Fibroblast of the conjunctiva (primary cell): ENCODE measurements at regions not wholly inside any gene's neighbourhood (a gene's known extent, or its start where the extent isn't known, plus 50 kb on each side); places are given as distances from the start of the nearest gene placed in this dataset.

ENCODE experiments used
- DNase-seq: peaks from one replicate; pipeline ENCODE4 v3.0.0-alpha.2; 2010; ENCODE audit warnings: low read depth

DNA sequence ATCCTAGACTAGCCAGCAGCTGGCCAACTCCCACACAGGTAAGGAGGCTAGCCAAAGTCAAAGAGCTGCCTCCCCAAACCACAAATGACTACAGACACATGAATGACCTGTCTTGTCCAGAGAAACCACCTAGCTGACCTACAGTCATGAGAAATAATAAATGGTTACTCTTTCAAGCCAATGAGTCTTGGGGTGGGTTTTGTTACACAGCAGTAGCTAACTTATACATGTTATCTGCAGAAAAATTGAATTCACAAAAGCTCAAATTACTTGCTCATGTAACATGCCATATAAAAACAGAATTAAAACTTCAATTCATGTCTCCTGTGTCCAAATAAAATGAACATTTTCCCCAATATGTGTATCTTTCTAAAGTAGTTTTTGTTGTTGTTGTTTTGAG is 307.4 kb upstream of the NR2F2 start:
- no peak for DNase-seq

DNA sequence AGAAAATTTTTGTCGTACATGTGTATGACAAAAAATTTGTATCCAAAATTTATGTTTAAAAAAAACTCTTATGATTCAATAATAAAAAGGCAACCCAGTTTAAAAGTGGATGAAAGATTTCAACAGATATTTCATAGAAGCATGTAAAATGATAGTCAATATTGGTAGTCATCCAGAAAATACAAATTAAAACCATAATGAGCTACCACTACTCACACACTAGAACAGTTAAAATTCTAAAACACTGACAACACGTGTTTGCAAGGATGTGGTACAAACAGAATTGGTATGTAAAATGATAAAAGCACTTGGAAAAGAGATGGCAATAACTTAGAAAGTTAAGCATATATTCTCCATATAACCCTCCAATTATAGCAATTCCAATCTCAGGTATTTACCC is 303.0 kb upstream of the NR2F2 start:
- DNase-seq = no peak

DNA sequence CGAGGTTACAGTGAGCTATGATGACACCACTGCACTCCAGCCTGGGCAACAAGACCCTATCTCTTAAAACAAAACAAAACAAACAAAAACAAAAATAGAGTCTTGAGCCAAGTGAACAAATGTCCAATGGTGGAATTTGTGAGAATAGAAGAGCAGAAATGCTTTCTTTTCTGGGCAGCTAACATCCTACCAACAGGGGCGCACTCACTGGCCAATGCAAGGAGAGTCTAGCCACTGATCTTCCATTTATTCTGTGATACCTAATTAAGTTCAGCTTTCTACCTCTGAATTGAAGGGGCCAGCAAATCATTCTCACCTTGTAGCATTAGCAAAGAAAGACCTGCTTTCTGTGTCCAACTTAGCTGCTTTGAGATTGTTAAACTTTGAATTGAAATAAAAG is 301.9 kb upstream of the NR2F2 start:
- DNase-seq = no peak

DNA sequence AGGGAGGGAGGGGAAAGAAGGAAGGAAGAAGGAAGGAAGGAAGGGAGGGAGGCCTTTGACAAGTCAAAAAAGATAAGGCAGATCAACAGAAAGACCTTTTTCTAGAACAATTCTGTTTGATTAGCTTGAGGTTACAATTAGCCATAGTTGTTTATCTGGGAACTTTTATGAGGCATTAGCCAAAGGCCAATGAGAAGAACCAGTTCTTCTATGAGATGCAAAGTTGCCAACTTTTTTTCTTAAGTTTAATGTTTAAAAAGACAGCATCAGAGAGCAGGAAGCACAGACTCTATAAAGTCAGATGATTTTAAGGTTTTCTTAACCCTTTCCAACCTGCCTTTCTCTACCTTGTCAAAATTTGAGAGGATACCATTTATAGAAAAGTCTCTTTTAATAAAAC is 301.3 kb upstream of the NR2F2 start:
- no peak for DNase-seq

DNA sequence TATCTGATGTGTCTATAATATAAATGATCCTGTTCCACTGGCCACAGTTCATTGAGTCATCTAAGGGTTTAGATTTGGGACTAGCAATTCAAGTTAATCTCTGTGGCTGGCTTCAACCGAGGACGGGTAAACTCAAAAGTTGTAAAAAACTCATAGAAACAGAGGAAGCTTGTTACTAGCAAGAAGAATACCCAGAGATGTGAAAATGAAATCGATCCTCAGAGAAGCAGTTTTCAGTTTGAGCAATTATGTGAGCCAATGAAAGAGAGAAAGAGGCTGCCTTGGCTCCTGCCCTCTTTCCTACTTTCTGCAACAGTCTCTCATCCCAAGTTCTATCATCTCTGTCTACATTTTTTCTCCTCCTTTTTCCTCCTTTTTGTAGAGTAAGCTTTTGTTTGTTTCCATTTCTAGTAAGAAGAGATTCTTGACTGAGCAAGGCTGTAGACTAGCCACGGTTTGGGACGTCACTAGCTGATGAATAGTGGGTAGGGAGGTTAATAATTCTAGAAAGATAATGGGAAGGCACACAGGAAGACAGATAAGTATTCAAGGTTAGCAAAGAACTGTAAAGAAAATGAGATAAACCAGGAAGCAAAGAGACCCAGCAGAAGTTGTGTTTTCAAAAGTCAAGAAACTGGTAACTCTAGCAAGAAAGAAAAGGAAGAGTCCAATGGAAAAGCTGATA is 298.9 kb upstream of the NR2F2 start:
- no peak for DNase-seq

DNA sequence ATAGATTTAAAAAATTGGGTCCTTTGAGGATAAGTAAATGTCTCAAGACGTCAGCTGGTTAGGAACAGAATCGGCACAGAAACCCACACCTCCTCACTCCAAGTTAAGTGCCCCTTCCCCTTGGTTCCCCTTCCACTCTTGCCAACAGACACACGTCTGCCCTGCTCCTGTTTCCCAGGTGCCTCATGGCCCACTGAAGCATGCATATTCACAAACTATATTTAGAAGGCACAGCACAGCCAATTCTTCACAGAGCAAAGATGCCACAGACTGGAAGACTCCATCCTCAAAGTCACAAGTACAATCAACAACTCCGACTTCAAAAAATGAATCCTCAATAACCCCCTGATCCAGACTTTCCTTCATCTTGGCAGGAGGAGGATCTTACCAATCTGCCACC is 295.4 kb upstream of the NR2F2 start:
- no peak for DNase-seq

DNA sequence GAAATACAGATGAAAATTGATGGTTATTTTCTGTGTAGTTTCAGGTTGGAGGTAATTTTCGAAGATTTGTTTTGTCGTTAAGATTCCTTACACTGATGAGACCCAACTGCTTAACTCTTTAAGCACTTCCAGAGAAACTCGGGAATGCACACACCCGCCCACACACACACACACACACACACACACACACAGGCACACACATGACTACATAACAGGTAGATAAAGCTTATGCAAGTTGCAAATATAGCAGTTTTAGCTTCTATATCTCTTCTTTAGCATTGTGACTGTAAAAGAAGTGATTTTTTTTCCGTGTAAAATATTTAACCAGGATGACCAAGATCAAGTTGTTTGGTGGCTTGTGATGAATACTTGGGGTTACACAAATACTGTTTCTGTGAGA is 294.9 kb upstream of the NR2F2 start:
- no peak for DNase-seq

DNA sequence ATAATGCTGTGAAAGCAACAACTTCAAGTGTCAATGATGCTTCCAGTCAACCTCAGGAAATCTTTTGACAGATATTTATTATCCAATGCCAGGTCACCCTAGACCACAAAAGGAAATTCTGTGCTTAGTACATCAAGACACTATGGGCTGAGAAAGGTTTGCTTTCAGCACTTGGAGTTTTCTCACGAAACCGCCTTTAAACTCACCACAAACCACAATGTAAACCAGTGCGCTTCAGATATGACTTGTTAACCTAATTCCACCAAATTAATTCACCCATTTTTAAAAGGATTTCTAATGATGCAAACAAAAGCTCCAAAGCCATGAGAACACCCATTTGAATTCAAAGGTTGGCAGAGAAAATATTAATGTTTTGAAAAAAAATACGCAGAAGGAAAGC is 292.9 kb upstream of the NR2F2 start:
- no peak for DNase-seq

DNA sequence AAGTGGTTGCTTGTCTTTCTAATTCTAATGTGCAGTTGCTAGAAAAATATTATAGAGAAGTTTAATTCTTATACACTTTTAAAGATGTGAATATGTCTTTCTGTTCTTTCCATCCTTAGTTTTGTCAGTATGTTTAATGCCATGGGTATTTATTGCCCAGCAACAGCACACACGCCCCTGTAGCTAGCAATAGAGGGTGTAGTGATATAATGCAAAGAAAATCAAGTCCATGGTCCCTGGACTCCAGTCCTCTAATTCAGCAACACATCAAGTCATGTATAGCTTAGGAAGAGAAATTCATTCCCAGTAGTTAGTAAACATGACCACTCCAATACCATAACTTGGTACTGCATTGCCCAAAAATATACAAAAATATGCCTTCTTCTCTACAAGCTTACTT is 292.4 kb upstream of the NR2F2 start:
- no peak for DNase-seq

DNA sequence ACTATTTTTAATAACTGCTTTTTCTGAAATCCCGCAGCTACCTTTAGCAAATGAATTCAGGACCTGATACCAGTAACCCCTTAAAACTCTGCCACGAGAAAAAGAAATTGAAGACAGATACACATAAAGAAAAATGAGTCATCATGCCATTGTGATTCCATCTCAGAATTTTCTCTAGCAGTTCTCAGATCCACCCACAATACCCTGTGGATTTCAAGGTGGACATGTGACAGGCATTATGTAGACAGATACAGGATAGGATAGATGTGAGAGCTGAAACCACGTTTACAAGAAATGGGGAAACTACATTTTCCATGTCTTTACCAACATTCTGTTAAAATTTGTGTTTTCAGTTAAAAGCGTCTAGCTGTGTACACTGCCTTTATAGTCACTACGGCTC is 291.9 kb upstream of the NR2F2 start:
- DNase-seq = no peak

DNA sequence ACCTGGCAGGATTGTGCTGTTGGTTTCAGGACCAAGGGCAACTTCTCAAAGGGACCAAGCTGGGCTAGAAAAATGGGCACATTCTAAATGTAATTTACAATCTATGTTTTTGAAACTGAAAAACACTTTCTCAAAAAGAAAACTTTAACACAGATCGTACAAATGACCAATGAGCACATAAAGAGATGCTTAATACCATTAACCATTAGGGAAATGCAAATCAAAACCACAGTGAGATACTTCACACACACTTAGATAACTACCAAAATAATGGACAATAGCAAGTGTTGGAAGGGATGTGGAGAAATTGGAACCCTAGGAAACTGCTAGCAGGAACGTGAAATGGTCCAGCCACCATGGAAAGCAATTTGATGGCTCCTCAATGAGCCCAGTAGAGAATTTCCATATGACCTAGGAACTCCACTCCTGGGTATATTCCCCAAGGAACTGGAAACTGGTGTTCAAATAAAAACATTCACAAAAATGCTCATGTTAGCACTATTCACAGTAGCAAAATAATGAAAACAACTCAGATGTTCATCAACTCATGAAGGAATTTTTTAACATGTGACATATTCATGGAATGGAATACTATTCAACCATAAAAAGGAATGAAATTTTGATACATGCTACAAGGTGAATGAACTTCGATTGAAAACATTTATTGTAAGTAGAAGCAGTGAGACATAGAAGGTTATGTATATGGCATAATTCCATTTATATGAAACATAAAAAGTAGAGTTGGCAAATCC is 288.3 kb upstream of the NR2F2 start:
- no peak for DNase-seq

DNA sequence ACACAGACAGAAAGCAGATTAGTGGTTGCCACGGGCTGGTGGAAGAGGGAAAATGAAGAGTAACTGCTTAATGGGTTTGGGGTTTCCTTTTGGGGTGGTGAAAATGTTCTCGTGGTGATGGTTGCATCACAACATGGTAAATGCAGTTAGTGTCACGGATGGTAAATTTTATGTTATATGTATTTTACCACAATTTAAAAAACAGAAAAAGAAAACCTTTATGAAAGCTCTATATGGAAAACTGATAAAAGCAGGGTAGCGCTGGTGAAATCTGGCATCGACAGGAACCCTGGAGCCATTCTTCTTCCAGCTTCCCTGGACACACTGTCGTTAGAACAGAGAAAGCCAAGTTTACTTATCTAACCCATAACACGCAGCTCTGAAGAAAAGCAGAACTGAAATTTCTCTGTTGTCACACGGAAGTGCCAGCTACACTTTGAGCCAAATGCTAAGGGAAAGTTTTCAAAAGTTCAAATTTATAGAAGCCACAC is 287.7 kb upstream of the NR2F2 start:
- DNase-seq = no peak

DNA sequence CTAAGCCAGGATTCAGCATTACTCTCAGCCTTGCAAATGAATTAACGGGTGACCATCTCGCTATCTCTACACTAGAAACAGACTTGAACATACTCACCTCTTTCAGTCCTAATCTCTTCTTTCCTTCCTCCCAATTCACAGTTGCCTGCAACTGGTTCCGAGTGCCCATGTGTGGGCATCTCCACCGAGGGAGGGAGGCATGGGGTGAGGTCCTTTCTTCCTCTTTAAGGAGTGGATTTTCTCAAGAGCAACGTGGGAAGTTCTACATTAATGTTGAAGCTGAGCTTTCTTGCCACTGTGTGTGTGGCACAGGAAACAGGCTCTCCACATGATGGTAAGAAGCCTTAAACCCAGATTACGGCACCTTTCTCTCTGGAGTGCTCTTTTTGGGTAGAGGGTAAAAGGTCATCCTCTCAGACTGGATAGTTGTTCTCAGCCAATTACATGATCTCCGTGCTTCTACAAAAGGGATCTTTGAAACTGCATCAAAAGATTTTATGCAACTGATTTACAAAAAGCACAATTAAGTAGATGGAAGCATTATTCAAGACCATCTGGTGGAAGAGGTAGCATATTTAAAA is 286.8 kb upstream of the NR2F2 start:
- no peak for DNase-seq

DNA sequence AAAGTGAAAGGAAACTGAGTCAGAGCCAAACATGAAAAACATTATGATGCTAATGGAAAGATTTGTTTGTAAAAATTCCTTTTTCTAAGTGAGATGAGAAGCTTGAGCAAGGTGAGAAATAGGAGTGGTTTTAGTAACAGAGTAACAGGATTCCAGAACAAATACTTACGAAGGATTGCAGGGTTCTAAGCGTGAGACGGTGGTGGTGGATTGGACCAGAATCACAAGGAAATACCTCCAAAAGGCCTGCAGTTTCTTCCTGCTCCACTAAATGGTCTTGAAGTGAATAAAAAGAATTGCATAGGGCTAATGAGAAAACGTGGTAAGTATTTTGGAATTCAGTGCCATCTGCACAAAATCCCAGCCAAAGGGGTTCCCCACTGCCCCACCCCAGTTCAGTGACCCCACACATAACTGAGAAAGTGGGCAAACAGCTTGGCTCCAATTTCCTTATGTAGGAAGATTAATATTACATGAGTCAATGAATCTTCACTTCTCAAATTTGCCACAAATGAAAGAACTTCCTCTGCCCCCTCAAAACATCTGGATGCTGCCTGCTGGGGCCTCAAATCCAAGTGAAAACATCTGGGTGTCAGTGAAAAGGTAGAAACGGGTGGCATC is 283.8 kb upstream of the NR2F2 start:
- peak; percentile 13 for DNase-seq

DNA sequence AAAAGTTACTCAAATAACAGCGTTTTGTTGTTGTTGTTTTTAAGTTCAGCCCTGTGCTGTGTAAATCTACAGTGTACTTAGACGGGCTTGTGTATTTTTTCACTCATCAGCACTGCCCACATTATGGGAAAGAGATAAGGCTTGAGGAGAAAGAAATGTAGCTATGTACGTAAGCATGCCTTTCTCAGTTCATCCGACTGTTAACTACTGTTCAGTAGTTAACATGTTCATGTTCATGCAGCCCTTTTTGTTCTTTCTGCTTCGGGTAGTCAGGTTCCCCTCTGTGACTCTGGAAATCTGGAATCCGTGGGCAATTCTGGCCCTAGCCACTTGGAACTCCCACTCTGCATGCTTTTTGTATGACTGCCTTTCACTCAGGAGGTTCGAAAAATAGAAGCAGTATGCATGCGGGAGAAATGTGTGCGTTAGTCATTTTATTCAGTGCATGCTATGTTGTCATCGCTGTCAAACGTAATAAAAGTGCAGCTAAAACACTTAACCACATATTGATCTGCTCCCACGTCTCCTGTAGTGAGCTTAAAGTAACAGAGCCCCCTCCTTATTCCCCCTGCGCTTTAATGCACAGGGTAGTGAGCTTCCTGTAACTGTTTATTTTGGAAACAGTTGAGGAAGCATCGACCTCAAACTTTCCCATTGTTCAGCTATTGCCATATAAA is 283.1 kb upstream of the NR2F2 start:
- DNase-seq = peak; percentile 52

DNA sequence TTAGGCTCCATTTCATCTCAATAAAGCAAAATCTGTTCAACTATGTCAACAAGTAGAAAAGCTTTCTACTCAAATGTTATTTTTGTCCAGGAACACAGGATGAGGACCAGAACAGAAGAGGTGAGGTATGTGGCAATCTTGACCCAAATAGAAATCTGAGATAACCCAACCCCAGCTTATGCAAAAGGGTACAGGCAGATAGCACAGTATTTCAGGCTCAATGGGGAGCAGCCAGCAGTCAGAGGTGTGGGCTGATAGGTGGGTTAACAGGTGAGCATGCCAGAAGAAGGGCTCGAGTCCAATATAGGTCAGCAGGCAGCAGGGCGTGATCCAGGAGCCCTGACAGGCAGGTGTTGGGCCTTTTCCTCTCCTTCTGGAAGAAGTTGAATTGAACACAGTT is 281.2 kb upstream of the NR2F2 start:
- DNase-seq = no peak

DNA sequence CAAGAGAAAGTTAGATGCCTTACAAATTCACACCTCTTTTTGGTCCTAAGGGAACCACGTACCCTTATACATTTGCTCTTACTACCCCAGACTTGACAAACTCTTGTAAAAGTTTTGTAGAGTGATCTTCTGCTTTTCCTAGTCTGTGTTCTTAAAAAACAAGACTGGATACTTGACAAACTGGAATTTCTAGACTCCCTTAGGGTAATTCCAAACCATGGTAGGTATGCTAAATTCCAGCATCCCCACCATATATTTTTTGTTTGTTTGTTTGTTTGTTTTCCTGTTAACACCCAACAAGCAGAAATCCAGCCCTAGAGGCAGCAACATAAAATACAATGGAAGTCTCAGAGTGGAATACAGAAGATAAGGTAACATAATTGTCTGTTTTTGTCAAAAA is 280.7 kb upstream of the NR2F2 start:
- no peak for DNase-seq

DNA sequence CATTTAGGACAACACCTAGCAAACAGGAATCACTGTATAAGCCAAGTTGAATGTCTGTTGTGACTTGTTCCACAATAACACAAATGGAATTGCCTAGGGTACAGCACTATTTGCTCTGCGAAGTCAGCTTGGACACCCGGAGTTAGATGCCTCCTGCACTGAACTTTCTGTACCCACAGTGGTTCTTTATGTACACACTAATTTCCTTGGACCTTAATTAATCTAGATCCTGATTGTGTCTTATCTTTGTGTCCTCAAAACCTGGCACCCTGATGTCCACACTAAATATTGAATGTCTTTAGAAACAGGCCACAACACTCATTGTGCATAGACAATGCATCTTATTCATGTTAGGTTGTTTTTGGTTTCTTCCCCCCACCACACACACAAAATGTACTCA is 278.9 kb upstream of the NR2F2 start:
- DNase-seq = no peak

DNA sequence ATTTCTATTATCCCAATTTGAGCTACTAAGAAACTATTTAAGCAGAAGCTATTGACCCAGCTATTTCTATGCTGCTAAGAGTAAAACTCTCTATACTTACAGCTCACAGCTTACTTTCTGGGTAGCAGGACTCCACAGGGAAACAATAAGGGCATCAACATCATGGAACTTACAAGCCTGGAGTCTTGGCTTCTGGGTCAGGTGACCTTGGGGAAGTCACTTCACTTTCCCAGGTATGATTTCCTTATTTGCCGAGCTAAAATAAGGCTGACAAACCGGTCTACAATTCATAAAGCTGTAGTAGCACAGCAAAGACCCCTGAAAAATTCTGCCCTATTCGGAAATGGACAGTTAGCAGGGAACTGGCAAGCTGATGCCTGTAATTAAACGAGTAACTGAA is 278.3 kb upstream of the NR2F2 start:
- DNase-seq = no peak

DNA sequence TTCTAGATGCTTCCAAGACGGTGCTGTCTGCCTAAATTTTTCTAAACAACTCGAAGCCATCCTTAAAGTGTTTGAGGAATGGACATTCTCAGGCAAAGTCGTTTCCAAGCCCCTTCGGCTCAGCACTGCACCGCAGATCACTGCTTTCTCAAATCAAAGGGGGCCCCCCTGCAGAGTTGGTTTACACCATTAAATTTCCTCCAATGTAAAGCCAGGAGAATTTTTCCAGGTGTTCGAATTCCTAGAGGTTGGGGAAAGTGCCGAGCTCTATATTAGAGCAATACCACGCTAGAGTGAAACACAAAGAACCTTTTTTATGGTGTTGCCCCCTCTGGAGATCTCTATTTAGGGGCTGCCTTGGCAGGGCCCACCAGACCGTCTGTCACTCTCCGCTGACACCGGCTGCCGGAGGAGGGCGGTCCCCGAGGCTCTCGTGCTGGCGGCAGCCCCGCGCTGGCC is 277.9 kb upstream of the NR2F2 start:
- DNase-seq = no peak

DNA sequence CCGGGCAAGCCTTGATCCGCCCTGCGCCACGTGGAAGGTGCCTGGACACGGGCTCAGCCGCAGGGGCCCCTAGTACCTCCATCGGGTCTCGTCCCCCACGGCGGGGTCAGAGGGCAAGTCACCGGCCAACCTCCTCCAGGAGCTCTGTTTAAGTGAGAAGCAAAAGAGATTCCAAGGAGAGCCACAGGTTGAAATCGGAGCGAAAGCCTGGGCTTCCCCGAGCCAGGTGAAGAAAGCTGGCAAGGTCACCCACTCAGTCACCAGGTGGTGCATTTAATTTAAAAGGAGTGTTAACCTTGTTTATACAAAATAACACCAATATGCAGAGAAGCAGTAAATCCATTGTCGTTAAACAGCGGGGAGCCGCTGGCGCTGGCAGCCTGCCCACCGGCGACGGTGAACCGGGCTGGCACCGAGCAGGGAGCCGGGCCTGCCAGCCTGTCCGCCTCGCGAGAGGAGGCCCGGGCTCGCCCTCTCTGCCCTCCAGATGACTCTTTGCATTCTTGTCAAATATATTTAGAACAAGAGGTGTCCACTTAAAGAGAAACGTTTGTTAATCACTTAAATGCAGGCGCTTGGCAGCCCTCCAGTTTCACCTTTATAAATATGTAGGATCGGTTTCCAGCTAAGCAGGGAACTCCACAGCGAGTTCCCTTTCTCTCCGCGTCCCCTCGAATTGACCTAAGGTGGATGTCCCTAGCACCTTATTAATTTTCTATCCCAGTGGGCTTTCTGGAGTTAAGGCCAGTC is 277.3 kb upstream of the NR2F2 start:
- DNase-seq = no peak
